Stimulated activated effector memory CD8-positive, alpha-beta T cell treated with anti-CD3 and anti-CD28 coated beads, Interleukin-12 subunit alpha, Interleukin-12 subunit beta, amount 100 ng/mL, for 72 hours (primary cell): ENCODE measurements at regions not wholly inside any gene's neighbourhood (a gene's known extent, or its start where the extent isn't known, plus 50 kb on each side); places are given as distances from the start of the nearest gene placed in this dataset.

Experiments
- ATAC-seq: fragments of 150-1000 bp; cut with Tn5 transposase; 2 replicates; pipeline ENCODE4 v1.10.0; 2021
- DNase-seq, 2 donors: peaks; one replicate each; pipeline ENCODE4 v3.0.0; 2021 to 2022; ENCODE audit warnings: low spot score in 2 of 2
- H3K27ac Mint-ChIP-seq: one replicate; pipeline ENCODE4 v1.8.0; 2022; ENCODE audit warnings: mild to moderate bottlenecking, mixed read lengths
- H3K36me3 Mint-ChIP-seq: one replicate; pipeline ENCODE4 v1.8.0; 2022; ENCODE audit warnings: mild to moderate bottlenecking, mixed read lengths
- H3K4me1 Mint-ChIP-seq: one replicate; pipeline ENCODE4 v1.8.0; 2022; ENCODE audit warnings: mixed read lengths
- H3K4me3 Mint-ChIP-seq: one replicate; pipeline ENCODE4 v1.8.0; 2022; ENCODE audit warnings: mild to moderate bottlenecking, mixed read lengths
- H3K9me3 Mint-ChIP-seq: one replicate; pipeline ENCODE4 v1.8.0; 2022; ENCODE audit warnings: mixed read lengths

GRCh38 chr4:22045051-22045630 lies 96.6 kb upstream of the KCNIP4 start:
- H3K36me3 Mint-ChIP-seq, result no peaks in the 10 kb centered on the region
- ATAC-seq, result no peak
- H3K9me3 Mint-ChIP-seq, result peaks cover 14% of the 10 kb centered on the region
- no peak for DNase-seq
- no peak overlapping the region for H3K4me3 Mint-ChIP-seq
- no peaks in the 10 kb centered on the region for H3K4me1 Mint-ChIP-seq
- H3K27ac Mint-ChIP-seq, result no peak overlapping the region

- Mint-ChIP-seq H3K27ac (no peak overlapping the region), H3K9me3 (peaks cover 10% of the 10 kb centered on the region), H3K4me3 (no peak overlapping the region), H3K36me3 (no peaks in the 10 kb centered on the region), H3K4me1 (no peaks in the 10 kb centered on the region)
- no peak for ATAC-seq
- no peak for DNase-seq
Measured at GRCh38 chr4:22031423-22031822, 82.9 kb upstream of the KCNIP4 start.

- H3K27ac Mint-ChIP-seq, result no peak overlapping the region
- peaks cover 12% of the 10 kb centered on the region for H3K9me3 Mint-ChIP-seq
- no peak for ATAC-seq
- H3K4me3 Mint-ChIP-seq, result no peak overlapping the region
- no peaks in the 10 kb centered on the region for H3K4me1 Mint-ChIP-seq
- DNase-seq, result no peak
- H3K36me3 Mint-ChIP-seq, result no peaks in the 10 kb centered on the region
Measured at GRCh38 chr4:22030881-22031280, 82.3 kb upstream of the KCNIP4 start.

GRCh38 chr4:22030307-22030706 lies 81.7 kb upstream of the KCNIP4 start:
- no peaks in the 10 kb centered on the region for H3K36me3 Mint-ChIP-seq
- DNase-seq, result no peak
- H3K4me1 Mint-ChIP-seq, result no peaks in the 10 kb centered on the region
- no peak for ATAC-seq
- H3K4me3 Mint-ChIP-seq, result no peak overlapping the region
- H3K27ac Mint-ChIP-seq, result no peak overlapping the region
- H3K9me3 Mint-ChIP-seq, result peaks cover 12% of the 10 kb centered on the region

GRCh38 chr4:22029803-22030202 lies 81.2 kb upstream of the KCNIP4 start:
- Mint-ChIP-seq H3K27ac (no peak overlapping the region), H3K9me3 (peaks cover 17% of the 10 kb centered on the region), H3K4me3 (no peak overlapping the region), H3K36me3 (no peaks in the 10 kb centered on the region), H3K4me1 (no peaks in the 10 kb centered on the region)
- DNase-seq, result no peak
- ATAC-seq, result no peak

- ATAC-seq, result no peak
- no peak for DNase-seq
- Mint-ChIP-seq H3K36me3 (no peaks in the 10 kb centered on the region), H3K9me3 (peaks cover 10% of the 10 kb centered on the region), H3K4me1 (no peaks in the 10 kb centered on the region), H3K4me3 (no peak overlapping the region), H3K27ac (no peak overlapping the region)
Measured at GRCh38 chr4:22021106-22021505, 72.5 kb upstream of the KCNIP4 start.

GRCh38 chr4:22020129-22020528 lies 71.6 kb upstream of the KCNIP4 start:
- Mint-ChIP-seq H3K4me3 (no peak overlapping the region), H3K36me3 (no peaks in the 10 kb centered on the region), H3K4me1 (no peaks in the 10 kb centered on the region), H3K27ac (no peak overlapping the region), H3K9me3 (peaks cover 8% of the 10 kb centered on the region)
- no peak for ATAC-seq
- no peak for DNase-seq

- no peaks in the 10 kb centered on the region for H3K36me3 Mint-ChIP-seq
- peaks cover 8% of the 10 kb centered on the region for H3K9me3 Mint-ChIP-seq
- ATAC-seq (no peak), DNase-seq (no peak)
- H3K4me3 Mint-ChIP-seq, result no peak overlapping the region
- no peak overlapping the region for H3K27ac Mint-ChIP-seq
- no peaks in the 10 kb centered on the region for H3K4me1 Mint-ChIP-seq
Measured at GRCh38 chr4:22019676-22020075, 71.1 kb upstream of the KCNIP4 start.

- no peak for ATAC-seq
- H3K4me3 Mint-ChIP-seq, result no peak overlapping the region
- H3K36me3 Mint-ChIP-seq, result no peaks in the 10 kb centered on the region
- H3K27ac Mint-ChIP-seq, result no peak overlapping the region
- H3K4me1 Mint-ChIP-seq, result no peaks in the 10 kb centered on the region
- DNase-seq, result no peak
- peaks cover 17% of the 10 kb centered on the region for H3K9me3 Mint-ChIP-seq
Measured at GRCh38 chr4:22014222-22014741, 65.7 kb upstream of the KCNIP4 start.

GRCh38 chr4:22003878-22004277 lies 55.3 kb upstream of the KCNIP4 start:
- no peak for DNase-seq

More at GRCh38 chr4:22003878-22004277, 55.3 kb upstream of the KCNIP4 start:
- Mint-ChIP-seq H3K4me1 (no peaks in the 10 kb centered on the region), H3K4me3 (no peak overlapping the region), H3K27ac (no peak overlapping the region), H3K9me3 (peaks cover 10% of the 10 kb centered on the region), H3K36me3 (no peaks in the 10 kb centered on the region)
- ATAC-seq, result no peak
